Endodermal cell (in vitro differentiated cells): ENCODE measurements at regions not wholly inside any gene's neighbourhood (a gene's known extent, or its start where the extent isn't known, plus 50 kb on each side); places are given as distances from the start of the nearest gene placed in this dataset.

Source experiments
- DNase-seq: peaks from one replicate; pipeline ENCODE4 v3.0.0-alpha.2; 2017
- H3K27ac ChIP-seq: 2 replicates; pipeline ENCODE4 v1.5.1; 2013; ENCODE audit warnings: mild to moderate bottlenecking, low read depth, low read length, moderate library complexity
- H3K27me3 ChIP-seq: 2 replicates; pipeline ENCODE4 v1.6.1; 2013; ENCODE audit warnings: mild to moderate bottlenecking, low read length, moderate library complexity; ENCODE audit not compliant: insufficient read depth, control insufficient read depth, poor library complexity, severe bottlenecking
- H3K36me3 ChIP-seq: 2 replicates; pipeline ENCODE4 v1.7.0; 2013; ENCODE audit warnings: mild to moderate bottlenecking, low read length, moderate library complexity; ENCODE audit not compliant: control insufficient read depth, insufficient read depth
- H3K4me1 ChIP-seq: one replicate; pipeline ENCODE4 v1.7.0; 2013; ENCODE audit warnings: low read length; ENCODE audit not compliant: control insufficient read depth, insufficient read depth
- H3K4me3 ChIP-seq: 2 replicates; pipeline ENCODE4 v1.5.1; 2013; ENCODE audit warnings: mild to moderate bottlenecking, low read length, moderate library complexity
- H3K9ac ChIP-seq: 2 replicates; pipeline ENCODE4 v1.6.1; 2013; ENCODE audit warnings: mild to moderate bottlenecking, low read length, moderate library complexity; ENCODE audit not compliant: poor library complexity, severe bottlenecking; ENCODE audit errors: extremely low read depth
- H3K9me3 ChIP-seq: 2 replicates; pipeline ENCODE4 v1.6.1; 2013; ENCODE audit warnings: mild to moderate bottlenecking, low read length, moderate library complexity; ENCODE audit not compliant: control insufficient read depth
- H3K27ac Mint-ChIP-seq: 2 replicates; pipeline ENCODE4 v1.8.0; 2020; ENCODE audit warnings: mixed read lengths
- H3K27me3 Mint-ChIP-seq: 2 replicates; pipeline ENCODE4 v1.8.0; 2021; ENCODE audit warnings: mild to moderate bottlenecking, mixed read lengths; ENCODE audit not compliant: insufficient read depth
- H3K36me3 Mint-ChIP-seq: 2 replicates; pipeline ENCODE4 v1.8.0; 2020; ENCODE audit warnings: low read depth, mixed read lengths
- H3K4me1 Mint-ChIP-seq: 2 replicates; pipeline ENCODE4 v1.8.0; 2020; ENCODE audit warnings: mixed read lengths
- H3K4me3 Mint-ChIP-seq: 2 replicates; pipeline ENCODE4 v1.8.0; 2020; ENCODE audit warnings: mild to moderate bottlenecking, moderate library complexity, mixed read lengths
- H3K9me3 Mint-ChIP-seq: 2 replicates; pipeline ENCODE4 v1.8.0; 2020; ENCODE audit warnings: mild to moderate bottlenecking, mixed read lengths
- CTCF ChIP-seq: fragments of 200-600 bp; sonication (generic); conservative IDR thresholded peaks from 2 replicates; pipeline ENCODE4 v1.5.0; 2021; ENCODE audit warnings: antibody characterized with exemption, mild to moderate bottlenecking
- WGBS, 2 experiments: methylation state at CpG; one replicate each; pipeline versions ENCODE4 v1.1.5 to v1.1.7; 2013; ENCODE audit warnings: missing lambda C conversion rate in 2 of 2, mixed read lengths in 1 of 2; ENCODE audit not compliant: insufficient coverage in 1 of 2, insufficient read length in 1 of 2; 5-methylcytosine and 5-hydroxymethylcytosine counted together

DNA sequence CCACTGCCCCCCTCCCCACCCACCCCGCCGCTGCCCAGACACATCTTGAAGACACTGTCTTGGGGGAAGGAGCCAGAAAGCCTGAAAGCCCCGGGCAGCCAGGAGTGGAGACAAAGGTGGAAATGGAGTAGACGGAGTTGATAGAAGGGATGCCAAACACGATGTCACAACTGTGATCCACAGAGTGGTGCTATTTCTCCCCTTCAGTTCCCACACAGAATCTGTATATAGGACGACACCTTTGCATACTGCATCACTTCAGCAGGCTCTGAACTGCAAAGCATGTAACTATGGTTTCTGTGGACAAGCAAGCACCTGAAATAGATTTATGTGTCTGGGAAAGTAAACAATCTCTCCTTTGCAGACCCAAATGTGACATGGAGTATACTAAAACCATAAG lies 56.4 kb upstream of the F13A1 start:
- 90 to 94% methylated on average over 3 to 5 of the region's 6 CpGs for WGBS, 2 experiments
- no peaks in the 10 kb centered on the region for H3K4me1 ChIP-seq
- DNase-seq, result no peak
- no peak overlapping the region for H3K4me3 ChIP-seq
- no peaks in the 10 kb centered on the region for H3K9me3 ChIP-seq
- no peak for TF ChIP-seq CTCF
- Mint-ChIP-seq H3K36me3 (no peaks in the 10 kb centered on the region), H3K27me3 (no peaks in the 10 kb centered on the region), H3K9me3 (peaks cover 8% of the 10 kb centered on the region), H3K4me3 (no peak overlapping the region), H3K27ac (no peak overlapping the region), H3K4me1 (no peaks in the 10 kb centered on the region)
- H3K27ac ChIP-seq, result no peak overlapping the region
- H3K9ac ChIP-seq, result no peak overlapping the region
- no peaks in the 10 kb centered on the region for H3K27me3 ChIP-seq
- no peaks in the 10 kb centered on the region for H3K36me3 ChIP-seq

DNA sequence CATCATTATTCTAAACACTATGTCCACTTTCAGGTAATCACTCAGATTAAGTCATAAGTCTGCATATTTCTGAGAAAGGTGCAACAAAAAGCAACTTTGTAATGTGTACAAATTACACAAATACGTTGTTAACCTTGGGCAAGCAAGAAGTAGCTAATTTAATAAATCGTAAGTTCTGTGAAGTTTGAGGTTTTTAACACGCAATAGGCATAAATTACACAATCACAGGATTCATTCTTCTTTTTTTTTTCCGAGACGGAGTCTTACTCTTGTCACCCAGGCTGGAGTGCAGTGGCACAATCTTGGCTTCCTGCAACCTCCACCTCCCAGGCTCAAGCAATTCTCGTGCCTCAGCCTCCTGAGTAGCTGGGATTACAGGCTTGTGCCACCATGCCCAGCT lies 57.2 kb upstream of the F13A1 start:
- Histone ChIP-seq H3K4me3 (no peak overlapping the region), H3K27me3 (no peaks in the 10 kb centered on the region), H3K27ac (no peak overlapping the region), H3K4me1 (no peaks in the 10 kb centered on the region), H3K36me3 (no peaks in the 10 kb centered on the region), H3K9me3 (no peaks in the 10 kb centered on the region), H3K9ac (no peak overlapping the region)
- H3K27me3 Mint-ChIP-seq, result no peaks in the 10 kb centered on the region
- no peak overlapping the region for H3K4me3 Mint-ChIP-seq
- 93 to 95% methylated on average over 6 of the region's 6 CpGs for WGBS, 2 experiments
- no peaks in the 10 kb centered on the region for H3K36me3 Mint-ChIP-seq
- no peak for DNase-seq
- H3K9me3 Mint-ChIP-seq, result peaks cover 8% of the 10 kb centered on the region
- no peak overlapping the region for H3K27ac Mint-ChIP-seq
- H3K4me1 Mint-ChIP-seq, result no peaks in the 10 kb centered on the region
- TF ChIP-seq CTCF, result no peak

DNA sequence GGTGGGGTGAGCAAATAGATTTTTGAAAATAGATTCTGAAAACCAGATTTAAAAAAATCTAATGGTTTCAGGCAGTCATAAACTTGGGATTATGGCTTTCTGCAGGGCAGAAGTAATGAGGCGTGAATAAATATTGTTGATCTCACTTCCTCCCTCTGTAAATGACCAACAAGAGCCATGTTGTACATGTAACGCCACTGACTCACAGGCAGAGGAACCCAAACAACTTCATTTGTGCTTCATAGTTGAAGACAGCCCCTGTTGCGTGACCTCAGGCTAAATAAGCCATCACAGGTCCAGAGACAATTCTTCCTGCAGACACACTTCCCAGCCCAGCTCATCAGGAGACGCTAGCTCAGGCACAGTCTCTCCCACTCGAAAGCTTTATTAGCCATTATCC lies 59.1 kb upstream of the F13A1 start:
- H3K36me3 Mint-ChIP-seq, result no peaks in the 10 kb centered on the region
- no peaks in the 10 kb centered on the region for H3K4me1 Mint-ChIP-seq
- Histone ChIP-seq H3K36me3 (no peaks in the 10 kb centered on the region), H3K9me3 (no peaks in the 10 kb centered on the region), H3K9ac (no peak overlapping the region), H3K4me3 (no peak overlapping the region), H3K27ac (no peak overlapping the region), H3K4me1 (no peaks in the 10 kb centered on the region), H3K27me3 (no peaks in the 10 kb centered on the region)
- no peaks in the 10 kb centered on the region for H3K27me3 Mint-ChIP-seq
- no peak overlapping the region for H3K27ac Mint-ChIP-seq
- peaks cover 1% of the 10 kb centered on the region for H3K9me3 Mint-ChIP-seq
- no peak for TF ChIP-seq CTCF
- no peak for DNase-seq
- H3K4me3 Mint-ChIP-seq, result no peak overlapping the region
- 85 to 91% methylated on average over 5 of the region's 5 CpGs for WGBS, 2 experiments
